HUES48 (cell line): ENCODE measurements at regions not wholly inside any gene's neighbourhood (a gene's known extent, or its start where the extent isn't known, plus 50 kb on each side); places are given as distances from the start of the nearest gene placed in this dataset.
"Not testable (repeated sequence)": the region's sequence is repeated elsewhere in the genome, so short reads cannot be mapped to it uniquely, and the experiment has no call there.

Experiments used
- H3K27ac ChIP-seq: one replicate; pipeline ENCODE4 v1.7.0; 2013; ENCODE audit warnings: low read depth, low read length, inconsistent platforms
- H3K27me3 ChIP-seq: 2 replicates; pipeline ENCODE4 v1.6.1; 2013; ENCODE audit warnings: mild to moderate bottlenecking, low read length; ENCODE audit not compliant: control insufficient read depth, insufficient read depth
- H3K36me3 ChIP-seq: 2 replicates; pipeline ENCODE4 v1.6.1; 2013; ENCODE audit warnings: low read length; ENCODE audit not compliant: control insufficient read depth, insufficient read depth
- H3K4me1 ChIP-seq: 2 replicates; pipeline ENCODE4 v1.6.1; 2013; ENCODE audit warnings: mild to moderate bottlenecking, low read length; ENCODE audit not compliant: control insufficient read depth, insufficient read depth
- H3K4me3 ChIP-seq: 2 replicates; pipeline ENCODE4 v1.5.1; 2013; ENCODE audit warnings: mild to moderate bottlenecking, low read depth, low read length
- H3K9ac ChIP-seq: 2 replicates; pipeline ENCODE4 v1.6.1; 2013; ENCODE audit warnings: mild to moderate bottlenecking, low read depth, low read length, moderate library complexity
- H3K9me3 ChIP-seq: 2 replicates; pipeline ENCODE4 v1.6.1; 2013; ENCODE audit warnings: low read length; ENCODE audit not compliant: control insufficient read depth, insufficient read depth

DNA sequence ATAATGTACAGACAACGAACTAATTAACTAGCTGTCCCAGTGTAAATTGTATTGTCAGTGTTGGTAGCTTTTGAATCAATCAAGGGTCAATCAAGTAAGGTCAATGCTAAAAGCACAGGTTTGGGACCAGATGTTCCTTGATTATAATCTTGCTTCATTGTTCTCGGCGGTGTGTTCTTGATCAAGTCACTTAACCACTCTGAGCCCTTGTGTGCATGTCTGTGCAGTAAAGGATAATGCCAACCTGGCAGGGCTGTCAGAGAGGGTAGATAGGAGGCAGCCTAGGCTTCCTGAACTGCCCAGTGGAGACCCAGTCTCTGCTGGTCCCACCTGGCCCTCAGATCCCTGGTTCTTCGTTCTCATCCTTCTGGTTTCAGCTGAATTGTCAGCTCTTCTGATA is 221.0 kb downstream of the EMX2 start:
- no peak overlapping the region for H3K27ac ChIP-seq
- H3K4me1 ChIP-seq: no peaks in the 10 kb centered on the region
- H3K9me3 ChIP-seq: no peaks in the 10 kb centered on the region
- H3K36me3 ChIP-seq: no peaks in the 10 kb centered on the region
- no peak overlapping the region for H3K9ac ChIP-seq
- no peaks in the 10 kb centered on the region for H3K27me3 ChIP-seq
- H3K4me3 ChIP-seq: no peak overlapping the region

DNA sequence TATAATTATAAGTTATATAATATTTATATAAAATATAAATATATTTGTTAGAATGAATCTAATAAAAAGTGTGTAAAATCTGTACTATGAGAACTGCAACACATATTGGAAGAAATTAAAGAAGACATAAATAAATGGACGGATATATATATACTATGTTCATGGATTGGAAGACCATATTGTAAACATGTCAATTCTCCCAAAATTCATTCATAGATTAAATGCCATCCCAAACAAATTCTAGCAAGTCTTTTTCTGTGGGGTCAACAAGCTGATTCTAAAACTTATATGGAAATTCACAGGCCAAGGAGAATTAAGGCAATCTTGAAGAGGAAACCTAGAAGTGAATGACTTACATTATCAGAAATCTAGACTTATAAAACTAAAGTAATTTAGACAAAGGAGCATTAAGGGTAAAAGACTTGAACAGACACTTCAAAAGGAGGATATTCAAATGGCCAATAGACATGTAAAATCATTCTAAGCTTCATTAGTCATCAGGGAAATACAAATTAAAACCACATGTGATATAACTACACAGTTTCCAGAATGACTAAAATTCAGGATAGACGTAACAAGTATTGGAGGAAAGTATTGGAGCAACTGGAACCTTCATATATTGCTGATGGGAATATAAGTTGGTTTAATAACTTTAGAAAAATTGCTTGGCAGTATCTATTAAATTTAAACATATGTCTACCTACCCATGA is 225.9 kb downstream of the EMX2 start:
- no peak overlapping the region for H3K9ac ChIP-seq
- no peaks in the 10 kb centered on the region for H3K4me1 ChIP-seq
- no peak overlapping the region for H3K27ac ChIP-seq
- H3K4me3 ChIP-seq: no peak overlapping the region
- H3K9me3 ChIP-seq: no peaks in the 10 kb centered on the region
- H3K36me3 ChIP-seq: no peaks in the 10 kb centered on the region
- no peaks in the 10 kb centered on the region for H3K27me3 ChIP-seq

DNA sequence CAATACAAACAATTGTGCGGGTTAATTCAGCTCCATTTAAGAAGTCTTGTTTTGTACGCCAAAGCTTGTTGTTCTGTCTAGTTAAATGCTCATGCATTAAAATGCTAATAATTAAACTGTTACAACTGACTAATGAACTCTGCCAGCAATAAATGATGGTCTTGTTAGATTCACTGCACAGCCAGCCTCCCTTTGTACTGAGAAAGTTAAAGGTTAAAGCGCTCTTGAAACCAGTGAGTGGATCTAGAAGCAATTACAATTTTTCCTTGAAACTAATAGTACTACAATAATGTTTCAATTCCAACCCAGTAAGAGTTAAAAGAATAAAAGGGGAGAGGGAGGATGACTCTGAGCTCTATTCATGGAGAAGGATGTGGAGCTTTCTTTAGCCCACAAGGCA is 233.0 kb downstream of the EMX2 start:
- H3K36me3 ChIP-seq: no peaks in the 10 kb centered on the region
- H3K9me3 ChIP-seq: no peaks in the 10 kb centered on the region
- no peaks in the 10 kb centered on the region for H3K27me3 ChIP-seq
- no peak overlapping the region for H3K9ac ChIP-seq
- H3K27ac ChIP-seq: no peak overlapping the region
- no peaks in the 10 kb centered on the region for H3K4me1 ChIP-seq
- H3K4me3 ChIP-seq: no peak overlapping the region

DNA sequence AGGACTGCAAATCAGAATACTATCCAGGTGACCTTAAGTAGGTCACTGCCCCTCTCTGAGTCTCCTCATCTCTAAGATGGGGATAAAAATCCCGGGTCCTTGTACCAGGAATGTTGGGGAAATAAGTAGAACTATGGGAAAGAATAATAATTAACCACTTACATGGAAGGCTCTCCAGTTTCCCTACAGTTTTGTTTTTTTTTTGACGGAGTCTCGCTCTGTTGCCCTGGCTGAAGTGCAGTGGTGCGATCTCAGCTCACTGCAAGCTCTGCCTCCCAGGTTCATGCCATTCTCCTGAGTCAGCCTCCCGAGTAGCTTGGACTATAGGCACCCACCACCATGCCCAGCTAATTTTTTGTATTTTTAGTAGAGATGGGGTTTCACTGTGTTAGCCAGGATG is 234.7 kb downstream of the EMX2 start:
- not testable (repeated sequence) for H3K36me3 ChIP-seq, H3K27me3 ChIP-seq, H3K4me1 ChIP-seq, H3K4me3 ChIP-seq, H3K9me3 ChIP-seq, H3K27ac ChIP-seq, H3K9ac ChIP-seq

DNA sequence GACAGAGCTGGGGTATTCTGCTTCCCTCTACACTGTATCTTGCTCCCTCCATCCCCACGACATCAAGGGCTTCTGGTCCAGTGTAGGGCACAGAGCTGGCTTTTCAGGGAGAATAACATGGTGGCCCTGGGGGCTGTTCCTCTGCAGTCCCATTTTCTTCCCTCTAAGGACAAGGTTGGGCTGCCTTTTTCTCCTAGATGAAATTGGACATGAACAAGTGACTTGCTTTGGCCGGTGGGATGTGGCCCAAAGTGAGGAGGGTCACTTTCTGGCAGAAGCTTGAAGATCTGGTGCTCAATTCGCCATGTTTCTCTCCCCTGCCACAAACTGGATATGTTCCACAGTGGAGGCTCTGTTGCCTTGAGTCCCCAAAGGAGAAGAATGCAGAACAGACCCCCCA is 235.7 kb downstream of the EMX2 start:
- Histone ChIP-seq H3K4me1 (no peaks in the 10 kb centered on the region), H3K36me3 (no peaks in the 10 kb centered on the region), H3K9me3 (no peaks in the 10 kb centered on the region), H3K27ac (no peak overlapping the region), H3K9ac (no peak overlapping the region), H3K4me3 (no peak overlapping the region), H3K27me3 (no peaks in the 10 kb centered on the region)

DNA sequence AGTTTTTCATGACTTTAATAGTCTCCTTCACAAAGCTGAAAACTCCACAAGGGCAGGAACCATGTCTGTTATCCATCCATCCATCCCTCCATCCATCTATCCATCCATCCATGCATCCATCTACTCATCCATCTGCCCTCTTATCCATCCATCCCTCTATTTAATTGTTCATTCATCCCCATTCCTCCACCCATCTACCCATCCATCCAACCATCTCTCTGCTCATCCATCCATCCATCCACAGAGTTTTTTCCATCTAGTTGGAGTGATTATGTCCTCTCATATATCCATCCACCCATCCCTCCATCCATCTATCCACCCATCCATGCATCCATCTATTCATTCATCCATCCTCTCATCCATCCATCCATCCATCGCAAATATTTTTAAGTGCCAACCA is 237.9 kb downstream of the EMX2 start:
- Histone ChIP-seq H3K4me1 (no peaks in the 10 kb centered on the region), H3K9me3 (no peaks in the 10 kb centered on the region), H3K27ac (no peak overlapping the region), H3K36me3 (no peaks in the 10 kb centered on the region), H3K9ac (no peak overlapping the region), H3K4me3 (no peak overlapping the region), H3K27me3 (no peaks in the 10 kb centered on the region)

GRCh38 chr10:117781216-117781831 is 238.8 kb downstream of the EMX2 start:
- Histone ChIP-seq H3K9me3 (no peaks in the 10 kb centered on the region), H3K27me3 (no peaks in the 10 kb centered on the region), H3K27ac (no peak overlapping the region), H3K9ac (no peak overlapping the region), H3K4me3 (no peak overlapping the region), H3K36me3 (no peaks in the 10 kb centered on the region), H3K4me1 (no peaks in the 10 kb centered on the region)

DNA sequence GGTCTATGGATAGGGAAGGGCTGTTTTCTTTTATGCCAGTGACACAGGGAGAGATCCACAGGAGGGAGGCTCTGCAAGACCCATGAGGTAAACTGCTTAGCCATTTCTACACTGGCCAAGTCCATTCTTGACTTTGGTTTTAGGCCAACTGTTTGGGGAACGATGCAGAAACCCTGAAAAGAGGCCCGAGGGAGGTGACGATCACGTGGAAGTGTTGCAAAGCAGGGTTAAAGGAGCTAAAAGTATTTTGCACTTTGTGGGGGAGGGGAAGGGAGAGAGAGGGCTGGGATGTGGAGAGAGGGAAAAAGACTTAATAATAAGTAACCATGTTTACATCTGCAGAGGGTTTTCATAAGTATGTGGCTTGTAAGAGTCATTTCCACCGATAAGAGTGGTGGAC is 239.7 kb downstream of the EMX2 start:
- no peak overlapping the region for H3K27ac ChIP-seq
- H3K4me3 ChIP-seq: no peak overlapping the region
- H3K9me3 ChIP-seq: no peaks in the 10 kb centered on the region
- no peak overlapping the region for H3K9ac ChIP-seq
- H3K4me1 ChIP-seq: no peaks in the 10 kb centered on the region
- no peaks in the 10 kb centered on the region for H3K36me3 ChIP-seq
- H3K27me3 ChIP-seq: no peaks in the 10 kb centered on the region

DNA sequence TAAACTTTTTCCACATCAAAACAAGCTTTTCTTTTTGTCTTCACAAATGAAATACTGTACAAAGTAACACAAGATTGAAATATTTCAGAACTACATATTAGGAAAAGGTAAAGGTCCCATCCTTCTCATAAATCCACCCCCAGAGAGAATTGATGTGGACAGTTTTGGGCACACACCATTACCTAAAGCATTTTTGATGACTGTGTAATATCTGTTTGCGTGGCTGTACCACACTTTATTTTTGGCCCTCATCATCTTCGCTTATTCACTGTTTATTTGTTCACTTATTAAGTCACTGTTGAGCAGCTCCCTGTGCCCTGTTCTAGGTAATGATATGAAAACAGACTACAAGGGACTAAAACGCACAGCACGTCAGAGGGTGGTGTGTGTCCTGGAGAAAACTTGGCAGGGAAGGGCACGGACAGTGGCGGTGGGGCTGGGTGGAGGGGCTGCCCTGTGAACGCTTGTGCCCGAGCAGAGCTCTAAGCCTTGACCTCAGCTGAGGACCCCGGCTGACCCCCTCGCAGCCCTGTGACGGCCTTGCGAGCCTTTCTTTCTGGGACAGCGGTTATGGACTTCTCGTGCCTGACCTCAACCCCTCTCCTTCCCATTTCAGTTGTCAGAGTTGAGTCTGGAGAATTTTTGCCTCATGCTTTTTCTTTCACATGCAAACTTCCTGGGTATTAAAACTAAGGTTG is 241.3 kb downstream of the EMX2 start:
- Histone ChIP-seq H3K27me3 (no peaks in the 10 kb centered on the region), H3K9ac (no peak overlapping the region), H3K4me3 (no peak overlapping the region), H3K4me1 (no peaks in the 10 kb centered on the region), H3K9me3 (no peaks in the 10 kb centered on the region), H3K27ac (no peak overlapping the region), H3K36me3 (no peaks in the 10 kb centered on the region)

DNA sequence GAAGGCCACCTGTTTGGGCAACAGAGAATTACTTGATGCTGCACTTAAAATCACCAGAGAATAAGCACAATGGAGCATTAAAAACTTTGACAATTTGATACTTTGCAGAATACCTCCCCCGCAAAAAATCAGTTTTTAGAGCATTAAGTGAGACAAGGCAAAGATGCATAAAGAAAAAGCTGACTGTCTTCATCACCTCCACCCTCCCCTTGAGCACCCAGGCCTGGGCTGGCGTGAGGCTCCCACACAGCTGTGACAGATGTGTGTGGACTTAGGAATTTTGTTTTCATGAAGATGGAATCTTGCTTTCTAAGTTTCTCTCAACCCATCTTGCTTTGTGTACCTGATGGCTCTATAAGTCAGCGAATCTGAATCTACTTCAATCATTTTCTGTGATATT is 242.2 kb downstream of the EMX2 start:
- Histone ChIP-seq H3K4me1 (no peaks in the 10 kb centered on the region), H3K4me3 (no peak overlapping the region), H3K36me3 (no peaks in the 10 kb centered on the region), H3K9ac (no peak overlapping the region), H3K9me3 (no peaks in the 10 kb centered on the region), H3K27ac (no peak overlapping the region), H3K27me3 (no peaks in the 10 kb centered on the region)

GRCh38 chr10:117788911-117789310 is 246.4 kb downstream of the EMX2 start:
- H3K27ac ChIP-seq: no peak overlapping the region
- H3K9ac ChIP-seq: no peak overlapping the region
- H3K9me3 ChIP-seq: no peaks in the 10 kb centered on the region
- H3K4me3 ChIP-seq: no peak overlapping the region
- H3K4me1 ChIP-seq: no peaks in the 10 kb centered on the region
- no peaks in the 10 kb centered on the region for H3K36me3 ChIP-seq
- H3K27me3 ChIP-seq: no peaks in the 10 kb centered on the region
